H4 (cell line): ENCODE measurements at regions not wholly inside any gene's neighbourhood (a gene's known extent, or its start where the extent isn't known, plus 50 kb on each side); places are given as distances from the start of the nearest gene placed in this dataset.
A peak's percentile ranks its signal among the peaks of the same experiment; 100 is the strongest.
"Not testable (repeated sequence)": the region's sequence is repeated elsewhere in the genome, so short reads cannot be mapped to it uniquely, and the experiment has no call there.

Experiments used
- DNase-seq: peaks from one replicate; pipeline ENCODE4 v3.0.0-alpha.2; 2015; ENCODE audit warnings: low spot score

DNA sequence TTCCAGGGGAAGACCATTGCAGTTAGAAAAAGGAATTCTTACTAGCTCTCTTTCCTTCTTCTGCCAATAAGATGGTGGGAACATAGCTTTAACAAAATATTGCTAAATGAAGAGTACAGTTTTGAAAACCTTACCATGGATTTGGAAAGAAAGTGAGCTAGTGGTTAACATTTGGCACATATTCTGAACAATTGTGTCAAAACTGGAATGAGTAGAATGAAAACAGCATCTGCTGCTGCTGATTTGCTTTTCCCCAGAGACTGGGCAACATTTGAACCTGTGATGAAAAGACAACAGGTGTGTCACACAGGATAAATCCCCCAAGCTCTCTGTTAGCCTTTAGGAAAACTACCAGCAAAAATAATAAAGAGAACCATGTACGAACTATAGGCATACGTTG lies 761.4 kb downstream of the KCNA4 start:
- no peak for DNase-seq

DNA sequence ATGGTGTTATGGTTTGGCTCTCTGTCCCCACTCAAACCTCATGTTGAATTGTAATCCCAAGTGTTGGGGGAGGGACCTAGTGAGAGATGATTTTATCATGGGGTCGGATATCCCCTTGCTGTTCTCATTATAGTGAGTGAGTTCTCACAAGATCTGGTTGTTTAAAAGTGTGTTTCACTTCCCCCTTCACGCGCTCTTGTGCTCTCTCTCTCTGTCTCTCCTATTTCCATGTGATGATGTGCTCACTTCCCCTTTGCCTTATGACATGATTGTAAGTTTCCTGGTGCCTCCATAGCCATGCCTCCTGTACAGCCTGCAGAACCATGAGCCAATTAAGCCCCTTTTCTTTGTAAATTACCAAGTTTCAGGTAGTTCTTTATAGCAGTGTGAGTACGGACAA lies 765.1 kb downstream of the KCNA4 start:
- DNase-seq, result no peak

DNA sequence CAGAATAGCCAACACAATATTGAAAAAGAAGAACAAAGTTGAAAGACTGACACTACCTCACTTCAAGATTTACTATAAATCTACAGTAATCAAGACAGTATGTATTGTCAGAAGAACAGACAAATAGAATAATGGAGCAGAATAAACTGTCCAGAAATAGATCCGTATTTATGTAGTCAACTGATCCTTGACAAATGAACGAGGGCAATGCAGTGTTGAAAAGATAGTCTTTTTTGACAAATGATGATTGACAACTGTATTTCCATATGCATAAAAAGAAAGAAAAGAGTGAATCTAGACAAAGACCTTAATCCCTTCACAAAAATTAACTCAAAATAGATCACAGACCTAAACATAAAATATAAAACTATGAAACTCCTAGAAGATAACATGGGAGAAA lies 767.1 kb downstream of the KCNA4 start:
- no peak for DNase-seq

DNA sequence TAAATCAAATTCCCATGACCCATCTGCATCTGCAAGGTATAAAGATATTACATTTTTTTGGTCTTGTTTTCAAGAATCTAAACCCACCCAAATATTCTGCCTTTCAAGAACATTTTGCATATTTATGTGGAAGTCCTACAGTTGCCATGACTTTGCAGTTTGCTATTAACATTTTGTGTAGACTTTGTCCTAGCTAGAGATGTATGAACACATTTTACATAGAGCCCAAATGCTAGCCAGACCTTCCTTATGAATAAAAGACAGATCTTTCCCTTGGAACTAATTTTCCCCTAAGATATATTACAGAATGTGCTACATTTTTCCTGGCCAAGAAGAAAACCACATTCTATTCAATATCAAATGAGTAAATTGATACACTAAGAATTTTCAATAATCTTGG lies 772.5 kb downstream of the KCNA4 start:
- DNase-seq, result no peak

DNA sequence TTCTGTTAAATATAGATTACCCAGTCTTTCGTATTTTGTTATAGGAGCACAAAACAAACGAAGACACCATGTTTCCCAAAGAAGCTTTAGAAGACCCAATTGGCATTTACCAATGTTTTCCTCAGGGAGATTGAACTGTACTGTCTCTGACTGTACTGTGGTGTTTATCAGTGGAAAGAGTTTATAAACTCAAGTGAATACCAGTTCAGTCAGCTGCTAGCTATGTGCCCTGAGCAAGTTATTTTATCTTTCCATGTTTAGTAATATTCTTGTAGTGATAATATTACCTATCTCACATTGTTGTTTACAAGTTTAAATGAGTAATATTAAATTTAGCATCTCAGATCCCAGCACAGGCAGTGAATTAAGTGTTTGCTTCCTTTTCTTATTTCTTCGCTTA lies 773.2 kb downstream of the KCNA4 start:
- no peak for DNase-seq

DNA sequence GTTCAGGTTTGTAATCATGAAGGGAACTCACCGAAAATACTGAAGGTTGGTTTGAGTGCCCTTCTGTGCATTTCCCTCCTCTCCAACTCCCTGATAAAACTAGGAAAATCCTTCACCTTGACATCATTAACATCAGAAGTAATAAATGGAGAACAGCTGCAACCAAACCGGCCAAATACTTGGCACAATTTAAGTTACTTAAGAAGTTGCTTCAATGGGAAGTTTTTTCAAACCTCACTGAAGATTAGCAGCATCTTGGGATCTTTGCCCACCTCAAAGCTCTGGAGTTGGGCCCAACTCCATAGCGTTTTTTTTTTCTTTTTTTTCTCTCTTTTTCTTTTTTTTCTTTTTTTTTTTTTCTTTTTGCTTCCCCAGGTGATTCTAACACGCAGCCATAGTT lies 784.8 kb downstream of the KCNA4 start:
- DNase-seq, result no peak

DNA sequence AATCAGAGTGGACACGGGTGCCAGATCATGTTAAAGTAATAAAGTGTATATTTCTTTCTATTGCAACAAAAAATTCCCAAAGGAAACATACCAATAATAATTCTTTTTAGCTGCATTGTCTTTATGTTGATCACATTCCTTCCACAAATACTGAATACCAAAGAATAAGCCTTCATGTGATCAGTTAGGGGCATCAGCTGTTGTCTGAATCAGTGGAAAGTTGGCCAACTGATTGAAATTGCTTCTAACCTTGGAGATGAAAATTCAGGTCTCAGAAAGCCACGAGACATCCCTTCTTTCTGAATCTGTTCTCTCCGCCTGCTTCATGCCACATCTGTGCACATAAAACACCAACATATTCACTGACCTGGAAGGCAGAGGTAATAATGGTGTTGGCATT lies 785.2 kb downstream of the KCNA4 start:
- no peak for DNase-seq

DNA sequence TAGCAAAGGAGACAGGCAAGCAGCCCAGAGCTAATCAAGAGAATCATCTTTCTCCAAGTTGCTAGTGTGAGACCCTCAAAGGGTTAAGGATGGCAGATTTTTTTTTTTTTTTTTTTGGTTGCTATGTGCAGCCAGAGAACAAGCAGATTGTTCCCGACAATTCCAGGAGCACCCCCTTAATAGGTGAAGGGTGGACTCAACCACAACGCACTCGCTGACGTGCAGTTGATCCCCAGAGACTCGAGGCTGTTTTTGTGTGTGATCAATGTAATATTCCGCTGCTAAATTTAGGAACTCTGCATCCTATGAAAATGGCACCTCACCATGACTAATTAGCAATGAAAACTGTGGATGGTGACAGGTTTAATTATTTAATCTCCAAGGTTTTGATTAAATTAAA lies 789.0 kb downstream of the KCNA4 start:
- DNase-seq, result no peak

DNA sequence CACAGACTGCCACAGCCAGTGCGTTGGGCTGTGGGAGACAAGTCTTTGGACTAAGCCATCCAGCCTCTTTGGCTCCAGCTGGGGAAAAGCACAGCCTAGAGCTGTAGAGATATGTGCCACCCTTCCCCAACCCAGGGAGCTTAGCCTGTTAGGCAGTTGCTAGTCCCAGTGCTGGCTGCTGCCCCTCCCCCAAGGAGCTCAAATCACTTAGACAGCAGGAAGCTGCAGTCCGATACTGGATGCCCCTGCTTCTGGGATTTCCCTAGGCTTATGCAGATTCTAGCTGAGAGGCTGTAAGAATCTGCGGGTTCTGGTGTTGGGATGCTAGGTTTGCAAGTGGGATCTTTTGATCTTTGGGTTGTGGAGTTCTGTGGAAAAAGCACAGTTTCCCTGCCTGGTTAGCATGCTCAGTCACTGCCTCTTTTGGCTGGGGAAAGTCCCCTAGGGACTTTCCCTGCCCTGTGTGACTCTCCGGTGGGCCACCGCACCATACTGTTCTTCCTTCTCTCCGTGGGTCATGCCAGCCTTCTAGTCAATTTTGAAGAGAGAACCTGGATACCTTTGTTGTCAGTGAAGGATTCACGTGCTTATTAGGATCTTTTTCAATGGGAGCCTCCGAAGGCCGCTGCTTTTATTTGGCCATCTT lies 792.0 kb downstream of the KCNA4 start:
- DNase-seq, result no peak

DNA sequence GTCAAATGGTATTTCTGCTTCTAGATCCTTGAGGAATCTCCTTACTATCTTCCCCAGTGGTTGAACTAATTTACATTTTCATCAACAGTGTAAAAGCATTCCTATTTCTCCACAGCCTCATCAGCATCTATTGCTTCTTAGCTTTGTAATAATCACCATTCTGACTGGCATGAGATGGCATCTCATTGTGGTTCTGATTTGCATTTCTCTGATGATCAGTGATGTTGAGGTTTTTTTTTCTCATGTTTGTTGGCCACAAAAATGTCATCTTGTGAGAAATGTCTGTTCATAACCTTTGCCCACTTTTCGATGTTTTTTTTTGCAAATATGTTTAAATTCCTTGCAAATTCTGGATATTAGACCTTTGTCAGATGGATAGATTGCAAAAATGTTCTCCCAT lies 797.3 kb downstream of the KCNA4 start:
- not testable (repeated sequence) for DNase-seq

DNA sequence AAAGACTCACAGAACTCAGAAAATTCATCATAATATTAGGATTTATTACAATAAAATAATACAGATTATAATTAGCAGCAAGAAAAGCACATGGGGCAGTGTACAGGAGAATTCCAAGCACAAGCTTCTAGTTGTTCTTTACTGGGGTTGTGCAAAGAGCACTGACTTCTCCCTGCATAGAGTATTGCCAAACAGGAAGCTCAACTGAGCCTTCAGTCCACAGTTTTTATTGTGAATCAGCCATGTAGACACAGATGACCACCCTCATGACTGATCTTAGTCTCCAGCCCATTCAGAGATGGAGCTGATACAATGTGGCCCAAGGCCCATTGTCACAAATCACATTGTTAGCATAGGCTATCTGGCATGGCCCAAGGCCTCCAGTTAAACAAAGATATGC lies 798.9 kb downstream of the KCNA4 start:
- no peak for DNase-seq

DNA sequence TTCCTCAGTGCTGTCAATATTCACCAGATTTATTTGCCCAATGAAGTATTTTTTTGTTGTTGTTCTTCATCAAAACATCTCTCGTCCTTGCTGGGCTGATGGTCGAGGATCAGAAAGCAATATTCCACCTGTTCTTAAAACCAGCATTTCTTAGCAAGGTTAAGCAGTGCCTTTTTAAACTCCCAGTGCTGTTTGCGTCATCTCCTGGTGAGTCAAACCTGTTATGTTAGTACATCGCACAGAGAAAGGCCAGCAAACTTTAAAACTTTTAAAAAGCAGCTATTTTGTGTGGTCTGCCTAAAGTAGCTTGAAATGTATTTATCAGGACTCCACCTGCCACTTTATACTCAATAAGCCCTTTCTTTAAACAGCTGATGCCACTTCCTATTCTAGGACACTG lies 802.0 kb downstream of the KCNA4 start:
- DNase-seq, result no peak

DNA sequence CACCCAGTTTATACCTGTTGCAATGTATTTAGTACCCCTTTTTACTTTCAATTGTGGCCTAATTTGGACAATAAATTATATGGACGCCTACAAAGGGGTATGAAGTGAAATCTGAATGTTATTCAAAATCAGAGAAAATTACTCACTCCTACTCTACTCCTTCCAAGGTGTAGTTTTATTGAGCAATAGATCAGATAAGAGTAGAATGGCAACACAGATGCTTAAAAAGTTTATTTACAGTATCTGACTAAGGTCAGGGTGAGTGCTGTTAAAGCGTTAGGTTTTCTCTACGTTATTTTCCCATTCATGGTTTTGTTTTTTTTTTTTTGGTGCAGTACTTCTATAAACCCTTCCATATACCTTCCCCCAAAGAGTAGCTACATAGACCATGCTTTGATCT lies 805.6 kb downstream of the KCNA4 start:
- no peak for DNase-seq

DNA sequence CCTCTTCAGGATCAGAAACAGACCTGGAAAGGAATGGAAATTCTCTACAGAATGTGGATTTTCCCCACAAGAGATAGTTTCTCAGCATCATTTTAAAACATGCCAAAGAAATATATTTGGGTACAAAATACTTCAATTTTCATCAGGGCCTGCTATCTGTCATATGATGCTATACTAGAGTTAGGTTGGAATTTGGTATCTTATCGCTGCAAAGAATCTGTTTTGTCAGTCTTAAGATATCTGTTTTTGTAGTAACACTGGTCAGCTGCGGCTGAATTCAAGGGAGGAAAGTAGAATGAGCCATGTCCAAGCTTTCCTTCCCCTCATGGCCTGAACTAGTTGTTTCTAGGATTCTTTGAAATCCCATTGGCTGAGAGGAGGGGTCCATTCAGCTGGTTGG lies 806.4 kb downstream of the KCNA4 start:
- DNase-seq, result no peak

DNA sequence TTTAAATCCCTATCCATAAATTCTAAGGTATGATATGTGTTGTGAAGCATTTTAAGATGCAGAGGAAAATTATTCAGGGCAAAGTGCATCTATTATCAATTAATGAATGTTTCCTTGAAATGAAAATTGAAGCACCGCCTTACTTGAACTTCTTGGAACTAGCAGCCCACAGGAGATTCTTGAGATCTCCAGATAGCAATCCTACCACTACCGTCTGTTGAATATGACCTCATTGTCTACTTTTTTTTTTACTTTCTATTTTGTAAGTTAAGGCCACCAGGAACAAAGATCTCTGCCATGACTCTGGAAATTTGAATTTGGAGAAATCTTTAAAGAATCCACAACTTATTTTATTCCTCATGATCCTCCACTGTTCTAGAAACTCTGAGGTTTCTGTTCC lies 808.7 kb downstream of the KCNA4 start:
- peak; percentile 79 for DNase-seq

DNA sequence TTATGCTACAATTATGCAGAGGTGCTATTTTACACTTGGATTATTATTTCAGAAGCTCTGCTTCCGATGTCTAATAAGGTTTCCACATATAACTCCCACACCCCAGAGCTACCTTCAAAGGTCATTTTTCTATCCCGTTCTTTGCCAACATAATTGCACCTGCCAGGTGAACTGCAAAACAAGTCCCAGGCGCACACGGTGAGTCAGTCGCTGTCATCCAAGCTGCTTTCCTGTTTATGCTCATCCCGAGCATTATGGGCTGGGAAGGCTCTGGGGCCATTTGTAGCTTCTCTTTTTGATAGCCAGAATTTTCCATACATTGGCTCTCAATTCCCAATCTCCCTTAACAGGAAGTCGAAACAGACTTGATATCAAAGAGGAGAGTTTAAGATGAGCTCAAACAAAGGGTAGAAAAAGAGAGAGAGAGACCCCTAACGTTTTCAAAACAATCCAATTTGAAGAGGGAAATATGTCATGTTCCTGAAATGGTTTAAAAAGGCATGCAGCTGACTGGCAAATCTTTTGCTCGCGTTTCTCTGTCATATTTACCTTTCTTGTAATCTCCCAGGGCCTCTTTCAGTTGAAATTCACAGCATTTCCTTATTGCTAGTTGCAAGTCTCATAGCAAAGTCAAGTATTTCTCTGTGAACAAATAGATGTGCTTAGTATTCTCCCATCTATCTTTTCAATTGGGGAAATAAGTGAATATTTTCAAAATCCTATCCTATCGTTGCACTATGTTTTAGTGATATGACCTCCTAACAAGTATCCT lies 815.9 kb downstream of the KCNA4 start:
- DNase-seq, result no peak

DNA sequence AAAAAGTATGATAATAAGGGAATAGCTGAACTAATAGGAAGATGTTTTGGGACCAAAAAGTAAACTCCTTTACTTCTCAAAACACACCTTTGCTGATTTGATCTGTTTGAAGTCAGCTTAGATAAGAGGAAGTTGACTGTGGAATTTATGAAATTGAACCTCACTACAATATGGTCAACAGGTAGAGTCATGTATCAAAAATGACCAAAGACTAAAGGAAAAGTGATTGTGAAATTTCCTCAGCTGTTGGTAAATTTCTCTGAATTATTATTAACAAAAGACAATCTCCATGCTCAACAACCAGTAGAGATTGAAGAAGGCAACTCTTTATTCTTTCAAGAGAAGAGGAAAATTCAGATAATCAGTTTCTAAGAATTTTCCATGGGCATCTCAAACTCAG lies 826.5 kb downstream of the KCNA4 start:
- no peak for DNase-seq

DNA sequence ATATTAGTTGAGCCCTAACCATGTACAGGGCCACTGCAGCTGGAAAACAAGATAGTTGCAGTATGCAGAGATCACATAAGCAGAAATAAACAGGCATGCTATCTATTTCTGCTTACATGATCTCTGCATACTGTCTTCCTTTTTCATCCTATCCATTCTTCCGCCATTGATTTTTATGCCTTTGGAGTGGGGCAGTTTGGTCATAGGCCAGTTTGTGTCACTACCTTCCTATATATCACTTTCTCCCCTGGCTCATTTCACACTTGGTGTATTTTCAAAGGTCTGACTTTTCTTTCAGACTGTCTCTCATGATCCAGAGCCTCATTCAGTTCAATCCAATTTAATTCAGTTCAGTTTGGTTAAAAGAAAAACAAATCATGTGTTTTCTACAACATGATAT lies 829.6 kb downstream of the KCNA4 start:
- DNase-seq, result no peak

DNA sequence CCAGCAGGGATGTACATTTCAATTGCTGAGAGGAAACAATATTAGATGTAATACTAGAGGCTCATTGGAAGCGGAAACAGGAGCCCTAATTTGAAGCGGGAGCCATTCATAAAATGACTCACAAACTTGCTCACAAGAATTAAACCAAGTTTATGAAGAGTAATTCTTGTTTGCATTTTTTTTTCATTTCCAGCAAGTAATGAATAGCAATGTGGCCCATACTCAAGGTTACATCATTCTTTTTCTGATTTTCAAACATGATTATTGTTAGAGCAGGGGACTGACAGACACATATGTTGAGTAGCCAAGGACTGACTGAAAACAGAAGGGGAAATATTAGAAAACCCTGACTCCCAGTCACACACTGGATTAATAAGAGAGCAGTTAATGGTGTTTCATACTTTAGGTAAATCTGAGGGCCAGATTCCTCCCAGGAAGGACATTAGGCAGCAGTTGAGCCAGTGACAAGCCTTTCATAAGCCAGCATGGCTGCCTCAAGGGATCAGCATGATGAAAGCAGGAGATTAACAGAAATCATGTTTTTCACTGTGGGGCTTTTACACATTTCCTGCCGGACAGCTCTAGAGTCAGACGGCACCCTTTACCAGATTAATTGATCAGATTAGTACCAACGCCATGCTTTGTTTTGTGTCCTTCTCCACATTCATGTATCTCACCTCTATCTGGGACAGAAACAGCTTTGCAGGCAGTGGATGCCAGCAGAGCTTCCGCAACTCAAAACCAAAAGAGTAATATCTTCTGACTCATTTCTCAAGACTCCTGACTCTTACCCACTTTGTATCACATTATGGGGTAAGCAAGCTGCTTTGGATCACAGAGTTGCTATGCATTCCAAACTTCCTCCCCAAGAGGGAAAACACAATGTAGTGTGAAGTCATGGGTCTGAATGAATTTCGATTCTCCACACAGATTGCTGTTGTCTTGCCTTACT lies 831.6 kb downstream of the KCNA4 start:
- peak; percentile 86 for DNase-seq

DNA sequence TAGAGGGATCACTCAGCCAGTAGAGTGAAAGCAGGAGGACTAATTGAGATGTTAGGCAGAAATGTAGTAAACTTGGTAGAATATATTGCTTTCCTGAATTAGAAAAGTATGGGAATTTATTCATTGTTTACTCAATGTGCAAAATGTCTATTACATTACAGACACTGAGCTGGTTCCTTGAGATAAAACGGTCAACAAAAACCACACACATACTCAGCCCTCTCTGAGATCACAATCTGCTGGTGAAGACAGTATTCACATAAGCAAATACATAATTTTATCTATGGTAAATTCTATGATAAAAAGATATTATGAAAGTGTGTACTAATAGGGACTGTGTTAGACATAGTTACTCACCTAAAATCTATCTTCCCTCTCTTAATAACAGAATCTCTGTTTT lies 833.5 kb downstream of the KCNA4 start:
- no peak for DNase-seq

DNA sequence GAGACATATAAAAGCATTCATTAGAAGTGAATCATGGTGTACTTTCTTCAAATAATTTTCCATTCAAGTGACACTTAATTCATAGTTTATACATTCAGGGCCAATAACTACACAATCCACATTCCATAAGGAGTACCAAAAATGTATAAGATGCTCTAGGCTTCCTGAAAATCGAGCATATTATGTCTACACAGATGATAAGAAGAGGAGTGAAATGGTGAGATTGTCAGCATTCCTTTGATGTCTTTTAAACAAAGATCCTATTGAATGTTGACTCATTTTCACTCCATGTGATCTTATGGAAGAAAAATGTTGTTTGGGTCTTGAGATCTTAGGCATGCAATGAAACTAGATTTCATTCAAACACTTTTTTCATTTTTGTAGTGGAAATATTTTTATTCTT lies 843.2 kb downstream of the KCNA4 start:
- peak; percentile 30 for DNase-seq

DNA sequence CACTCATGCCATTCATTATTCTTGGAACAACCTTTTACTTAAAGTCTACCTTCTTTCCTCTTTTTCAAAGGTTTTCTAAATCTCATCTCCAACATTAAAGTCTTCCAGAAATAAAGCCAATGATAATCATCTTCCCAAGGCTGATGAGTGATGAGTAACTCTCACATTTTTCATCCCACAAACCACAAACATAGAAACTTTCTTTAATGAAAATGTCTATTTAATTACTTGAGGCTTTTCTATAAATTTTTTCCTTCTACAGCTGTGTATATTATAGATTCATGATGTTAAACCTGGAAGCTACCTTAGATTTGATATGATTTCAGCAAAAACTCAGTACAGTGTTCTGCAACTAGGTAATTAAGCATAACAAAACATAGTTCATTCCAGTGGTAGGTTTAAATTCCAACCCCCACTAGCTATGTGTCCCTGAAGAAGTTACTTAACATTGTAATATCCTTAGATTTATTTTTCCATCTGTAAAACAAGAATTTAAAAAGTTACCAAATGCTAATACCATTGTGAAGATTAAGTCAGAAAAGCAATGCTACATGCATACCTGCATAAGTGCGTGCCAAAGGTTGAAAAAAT lies 845.4 kb downstream of the KCNA4 start:
- DNase-seq, result no peak
